OCI-M1 (cell line): ENCODE measurements at regions not wholly inside any gene's neighbourhood (a gene's known extent, or its start where the extent isn't known, plus 50 kb on each side); places are given as distances from the start of the nearest gene placed in this dataset.

Source experiments
- DNase-seq: peaks from one replicate; lab custom pipeline; 2025; lab: John Stamatoyannopoulos, UW

DNA sequence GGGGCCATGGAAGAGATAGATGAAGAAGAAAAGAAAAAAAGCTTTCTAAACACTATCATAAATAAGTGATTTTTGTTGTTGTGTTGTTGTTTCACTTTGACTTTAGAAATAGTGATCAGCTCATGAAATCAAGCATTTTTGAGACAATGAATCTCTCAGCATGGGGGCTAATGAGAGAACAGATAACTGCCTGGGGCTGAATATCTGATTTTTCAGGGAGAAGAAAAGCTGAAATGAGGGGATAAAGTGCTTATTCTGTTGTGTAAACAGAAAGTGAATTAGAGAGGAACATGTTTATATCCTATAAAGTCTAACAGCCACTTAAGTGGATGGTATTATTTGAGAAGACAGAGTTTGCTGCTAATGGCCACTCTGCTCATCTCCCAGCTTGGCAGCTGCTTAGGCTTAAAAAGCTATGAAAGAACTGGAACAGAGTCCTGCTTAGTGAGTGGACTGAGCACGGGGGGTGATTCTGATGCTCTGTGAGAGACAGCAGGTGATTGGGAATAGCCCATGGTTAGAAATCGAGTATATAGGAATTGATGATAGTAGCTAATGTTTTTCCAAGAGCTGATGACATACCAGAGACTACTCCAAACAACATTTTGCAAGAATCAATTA lies 646.1 kb upstream of the TMEM132C start:
- no peak for DNase-seq

DNA sequence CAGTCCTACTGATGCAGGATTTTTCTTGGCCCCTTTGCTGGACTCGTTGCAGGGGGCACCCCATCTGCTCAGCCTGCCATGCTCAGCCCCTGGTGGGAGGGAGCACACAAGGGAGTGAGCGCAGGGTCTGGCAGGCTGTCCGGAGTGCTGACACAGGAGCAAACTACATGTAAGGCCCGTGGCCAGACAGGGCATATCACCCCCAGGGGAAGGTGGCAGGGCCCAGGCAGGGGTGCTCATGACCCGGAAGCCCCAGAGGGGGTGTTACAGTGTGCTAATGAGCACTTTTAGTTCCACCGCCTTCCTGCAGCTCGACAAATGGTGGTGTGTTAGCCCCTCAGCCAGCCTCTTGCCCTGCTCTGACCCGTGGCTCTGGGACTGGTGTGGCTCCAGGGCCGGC lies 645.6 kb upstream of the TMEM132C start:
- no peak for DNase-seq

DNA sequence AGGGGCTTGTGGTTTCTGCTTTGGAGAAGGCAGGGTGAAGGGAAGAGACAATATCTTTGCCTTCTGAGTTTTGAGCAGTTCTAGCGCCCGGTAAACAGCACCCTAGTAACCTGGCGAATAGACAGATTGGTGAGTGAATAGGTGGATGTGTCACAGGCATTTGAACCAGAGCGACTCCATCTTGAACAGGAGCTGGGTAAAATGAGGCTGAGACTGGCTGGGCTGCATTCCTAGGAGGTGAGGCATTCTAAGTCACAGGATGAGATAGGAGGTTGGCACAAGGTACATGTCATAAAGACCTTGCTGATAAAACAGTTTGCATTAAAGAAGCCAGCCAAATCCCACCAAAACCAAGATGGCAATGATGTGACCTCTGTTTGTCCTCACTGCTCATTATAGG lies 643.6 kb upstream of the TMEM132C start:
- DNase-seq = no peak

DNA sequence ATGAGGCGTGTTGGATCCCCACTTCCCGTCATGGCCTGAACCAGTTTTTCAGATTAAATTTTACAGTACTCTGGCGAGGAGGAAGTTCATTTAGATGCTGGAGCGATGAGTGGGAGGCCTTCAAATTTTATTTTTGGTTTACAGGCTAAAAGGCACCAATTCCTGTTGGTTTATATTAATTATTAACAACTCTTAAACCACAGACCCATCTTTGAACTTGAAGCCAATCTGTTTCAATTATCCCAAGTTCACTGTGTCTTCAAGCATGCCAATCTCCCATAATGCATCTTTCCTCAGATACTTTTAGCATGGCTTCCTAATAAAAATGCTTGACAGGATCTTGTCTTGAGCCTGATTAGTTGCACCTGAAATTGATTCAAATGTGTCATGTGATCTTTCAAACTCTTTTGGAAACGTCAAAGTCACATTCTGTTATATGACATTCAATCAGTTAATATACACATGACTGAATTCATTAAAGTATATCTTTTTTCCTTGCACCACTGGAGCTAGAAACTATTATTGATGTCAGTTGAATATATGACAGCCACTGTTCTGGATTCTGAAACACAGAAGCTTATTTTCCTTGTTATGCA lies 641.7 kb upstream of the TMEM132C start:
- DNase-seq = no peak

DNA sequence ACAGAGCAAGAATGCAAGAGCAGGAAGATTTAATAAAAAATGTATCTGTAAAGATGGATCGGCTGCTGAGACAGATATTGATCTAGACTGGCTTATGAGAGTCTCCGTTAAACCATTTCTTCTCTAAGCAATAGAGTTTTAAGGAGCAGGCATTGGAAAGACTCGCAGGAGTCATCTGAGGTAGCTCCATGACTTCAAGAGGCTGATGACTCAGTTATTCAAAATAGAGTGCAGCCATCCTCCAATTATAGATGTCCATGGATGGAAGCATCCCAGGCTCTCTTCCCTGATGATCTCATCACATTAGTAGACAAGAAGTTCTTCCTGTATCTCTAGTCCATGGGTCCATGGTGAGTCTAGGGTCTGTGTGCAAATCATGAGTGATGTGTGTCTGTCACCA lies 638.3 kb upstream of the TMEM132C start:
- no peak for DNase-seq

DNA sequence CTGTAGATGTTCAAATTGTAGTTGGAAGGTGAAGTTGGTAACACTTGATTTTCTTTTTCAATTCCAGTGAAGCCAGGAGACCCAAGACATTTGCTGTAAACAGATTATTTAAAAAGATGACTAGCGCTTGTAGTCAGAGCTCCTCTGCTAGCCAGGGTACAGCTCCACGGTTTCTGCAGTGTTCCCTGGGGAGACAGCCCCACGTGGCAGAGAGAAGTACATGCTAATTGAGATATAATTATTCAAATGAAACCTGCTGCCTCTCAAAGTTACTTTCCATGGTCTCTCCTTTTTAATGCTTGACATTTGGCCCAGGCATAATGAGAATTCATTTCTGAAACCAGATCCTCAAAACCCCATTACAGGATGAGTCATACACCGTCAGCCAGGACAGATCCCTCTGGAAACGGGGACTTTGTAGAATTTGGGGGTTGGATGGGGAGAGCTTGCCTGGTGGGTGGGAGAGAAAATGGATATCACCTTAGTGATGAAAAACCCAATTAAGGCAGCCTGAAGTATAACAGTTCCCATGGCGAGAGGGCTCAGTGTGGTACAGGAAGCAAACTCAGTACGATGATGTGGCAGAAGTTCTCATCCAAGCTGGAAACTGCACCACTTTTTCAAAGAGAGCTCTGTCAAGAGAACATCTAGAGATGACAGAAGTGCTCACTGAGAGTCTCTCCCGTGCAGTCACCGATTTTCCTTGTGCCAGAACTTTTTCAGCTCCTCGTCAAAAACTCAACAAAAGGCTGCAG lies 637.7 kb upstream of the TMEM132C start:
- DNase-seq = no peak

GRCh38 chr12:127632461-127632860 lies 634.5 kb upstream of the TMEM132C start:
- DNase-seq = no peak

DNA sequence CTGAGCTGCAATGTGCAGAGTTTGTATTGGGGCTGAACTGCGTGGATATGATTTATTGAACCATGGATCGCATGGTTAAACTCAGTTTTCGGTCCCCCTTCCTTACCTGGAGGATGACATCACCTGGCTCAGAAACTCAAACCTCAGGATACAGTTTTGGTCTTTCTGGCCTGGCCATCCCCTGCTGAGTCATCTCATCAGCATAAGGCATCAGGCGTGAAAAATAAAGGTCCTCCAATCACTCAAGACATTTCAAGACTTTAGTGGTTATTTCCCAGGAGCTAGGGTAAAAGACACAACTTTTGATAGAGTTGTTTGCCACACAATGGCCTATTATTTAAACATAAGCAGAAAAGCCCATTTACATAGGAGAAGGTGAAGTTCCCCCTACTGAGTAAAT lies 631.1 kb upstream of the TMEM132C start:
- DNase-seq = no peak

DNA sequence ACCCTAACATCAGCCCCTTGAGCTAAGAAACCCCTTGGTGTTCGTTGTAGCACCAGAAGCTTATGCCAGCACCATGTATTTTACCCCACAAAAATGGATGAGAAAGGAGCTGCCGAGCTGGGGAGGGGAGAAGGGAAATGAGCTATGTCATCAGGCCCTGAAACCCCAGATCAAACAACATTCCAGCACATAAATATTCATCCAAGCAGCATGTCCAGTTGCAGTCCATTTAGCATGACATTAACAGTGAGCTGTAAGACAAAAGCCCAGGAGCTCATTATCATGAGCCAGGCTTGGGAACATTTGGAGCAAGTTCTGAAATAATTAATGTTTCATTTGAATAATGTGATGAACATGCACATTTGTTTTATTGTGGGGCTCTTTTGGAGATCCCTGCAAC lies 630.1 kb upstream of the TMEM132C start:
- DNase-seq = no peak

- DNase-seq = peak; percentile 56
Measured at GRCh38 chr12:127640181-127640886, 626.6 kb upstream of the TMEM132C start.

GRCh38 chr12:127642208-127642607 lies 624.8 kb upstream of the TMEM132C start:
- no peak for DNase-seq

DNA sequence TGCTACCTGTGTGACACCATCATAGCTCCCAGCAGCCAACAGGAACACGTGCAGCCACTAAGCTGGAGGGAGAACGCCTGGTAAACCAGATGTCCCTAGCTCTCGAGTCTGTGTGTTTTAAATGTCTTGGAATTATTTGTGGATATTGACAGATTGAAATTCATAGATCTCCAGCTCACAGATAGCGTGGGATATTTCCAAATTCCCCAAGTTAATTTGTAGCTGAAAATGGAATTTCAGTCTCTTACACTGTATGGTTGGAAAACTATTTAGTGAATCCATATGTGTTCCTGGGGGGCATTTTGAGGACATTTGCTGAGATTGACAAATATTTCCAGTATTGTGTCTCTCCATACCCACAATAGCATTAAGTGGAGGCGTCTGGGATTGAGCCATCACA lies 618.6 kb upstream of the TMEM132C start:
- no peak for DNase-seq

- DNase-seq = no peak
Measured at GRCh38 chr12:127649961-127650360, 617.0 kb upstream of the TMEM132C start.

- no peak for DNase-seq
Measured at GRCh38 chr12:127650626-127651025, 616.3 kb upstream of the TMEM132C start.

- no peak for DNase-seq
Measured at GRCh38 chr12:127652281-127652680, 614.7 kb upstream of the TMEM132C start.

DNA sequence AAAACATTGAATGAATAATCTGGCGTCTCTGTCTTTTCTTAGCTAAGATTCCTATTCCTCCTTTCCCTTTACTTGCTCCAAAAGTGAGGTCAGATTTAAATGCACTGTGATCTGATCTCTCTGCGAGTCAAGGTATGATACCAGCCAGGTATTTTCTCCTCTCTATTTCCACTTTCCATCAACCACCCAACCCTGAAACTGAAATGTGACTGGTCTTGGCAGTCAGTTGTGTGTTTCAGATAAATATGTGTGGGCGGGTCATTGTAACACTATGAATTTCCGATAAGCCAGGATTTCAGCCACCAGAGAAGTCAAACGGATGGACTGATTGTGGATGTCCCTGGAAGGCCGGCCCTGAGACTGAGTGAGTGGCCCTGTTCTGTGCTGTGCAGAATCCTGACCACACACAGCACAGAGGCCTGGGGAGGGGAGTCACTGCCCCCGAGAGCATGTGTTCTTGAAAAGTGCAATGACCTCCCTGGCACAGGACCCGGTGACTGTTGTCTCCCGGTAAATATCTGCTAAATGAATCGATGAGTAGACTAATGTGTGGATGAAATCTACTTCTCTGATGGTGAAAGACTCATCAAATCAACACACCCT lies 612.5 kb upstream of the TMEM132C start:
- peak; percentile 62 for DNase-seq

GRCh38 chr12:127655691-127656090 lies 611.3 kb upstream of the TMEM132C start:
- DNase-seq = no peak

DNA sequence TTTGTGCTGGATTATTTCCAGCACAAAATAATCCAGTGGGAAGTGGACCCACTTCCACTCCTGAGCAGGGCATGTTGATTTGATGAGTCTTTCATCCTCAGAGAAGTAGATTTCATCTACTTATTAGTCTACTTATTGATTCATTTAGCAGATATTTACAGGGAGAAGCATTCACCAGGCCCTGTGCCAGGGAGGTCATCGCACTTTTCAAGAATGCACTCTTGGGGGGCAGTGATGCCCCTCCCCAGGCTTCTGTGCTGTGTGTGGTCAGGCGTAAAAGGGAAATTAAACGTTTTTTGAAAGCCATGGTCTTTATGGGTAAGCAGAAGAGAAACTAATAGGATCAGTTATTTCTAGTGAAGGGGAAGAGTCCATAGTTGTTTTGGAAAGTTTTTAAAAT lies 610.7 kb upstream of the TMEM132C start:
- DNase-seq = no peak

DNA sequence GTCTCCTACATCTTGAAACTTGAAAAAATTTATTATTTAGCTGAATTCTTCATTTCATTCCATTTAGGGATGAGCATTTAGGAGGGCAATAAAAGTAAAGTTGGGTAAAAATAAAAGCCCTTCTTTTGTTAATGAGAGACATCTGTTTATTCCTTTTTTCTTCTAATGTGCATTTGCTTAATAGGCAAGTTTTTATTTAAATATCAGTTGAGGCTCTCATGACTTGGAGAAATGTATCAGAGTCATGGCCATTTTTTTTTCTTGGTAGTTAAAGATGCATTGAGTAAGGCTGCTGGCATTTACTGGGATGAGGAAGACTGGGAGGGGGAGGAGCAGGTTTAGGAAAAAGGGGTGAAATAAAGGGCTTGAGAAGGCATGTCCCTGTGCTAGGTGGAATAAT lies 609.9 kb upstream of the TMEM132C start:
- no peak for DNase-seq

- DNase-seq = no peak
Measured at GRCh38 chr12:127660961-127661360, 606.0 kb upstream of the TMEM132C start.

- DNase-seq = no peak
Measured at GRCh38 chr12:127663716-127664115, 603.3 kb upstream of the TMEM132C start.

DNA sequence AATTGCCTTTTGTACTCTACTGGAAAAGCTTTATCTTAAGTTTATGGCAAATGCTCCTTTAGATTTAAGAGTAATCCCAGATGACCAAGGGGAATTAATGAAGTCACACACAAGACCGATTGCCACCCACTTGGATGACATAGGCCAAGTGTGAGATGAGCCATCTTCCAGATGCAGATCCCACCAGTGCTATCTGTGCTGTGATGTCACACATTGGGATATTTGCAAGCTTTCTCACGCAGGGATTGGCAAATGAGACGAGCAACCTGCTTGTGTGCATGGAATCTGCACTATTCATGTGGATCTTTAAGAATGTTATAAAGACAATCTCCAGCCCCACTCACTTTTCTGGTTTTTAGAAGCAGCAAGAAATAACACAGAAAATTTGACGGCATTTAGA lies 602.1 kb upstream of the TMEM132C start:
- no peak for DNase-seq
